KBM-7 (cell line): ENCODE measurements at regions not wholly inside any gene's neighbourhood (a gene's known extent, or its start where the extent isn't known, plus 50 kb on each side); places are given as distances from the start of the nearest gene placed in this dataset.
"Not testable (repeated sequence)": the region's sequence is repeated elsewhere in the genome, so short reads cannot be mapped to it uniquely, and the experiment has no call there.

ENCODE experiments used
- DNase-seq: peaks from one replicate; pipeline ENCODE4 v3.0.0-alpha.2; 2015
- in situ Hi-C: fragments of 300-500 bp; cut with MboI; formaldehyde crosslinking; loops from 2 replicates; pipeline ENCODE4 v1.14.3; 2020; ENCODE audit warnings: low sequenced_read_pairs, low pct_unique_long_range_greater_than_20kb, mixed read lengths

- in situ Hi-C loops: no loop called here
- DNase-seq: no peak
Measured at GRCh38 chr12:19620222-19620621, 180.9 kb downstream of the AEBP2 start.

- no peak for DNase-seq
- in situ Hi-C loops: no loop called here
Measured at GRCh38 chr12:19623751-19624399, 184.6 kb downstream of the AEBP2 start.

GRCh38 chr12:19624491-19624890, 185.2 kb downstream of the AEBP2 start:
- DNase-seq: no peak
- in situ Hi-C loops: no loop called here

- in situ Hi-C loops, DNase-seq: not testable (repeated sequence)
Measured at GRCh38 chr12:19625551-19625950, 186.3 kb downstream of the AEBP2 start.

GRCh38 chr12:19627719-19628118, 188.4 kb downstream of the AEBP2 start:
- in situ Hi-C loops: no loop called here
- DNase-seq: no peak

- DNase-seq: no peak
- in situ Hi-C loops: no loop called here
Measured at GRCh38 chr12:19630536-19630935, 191.2 kb downstream of the AEBP2 start.

- in situ Hi-C loops: no loop called here
- no peak for DNase-seq
Measured at GRCh38 chr12:19633194-19633593, 193.9 kb downstream of the AEBP2 start.

GRCh38 chr12:19633641-19634040, 194.3 kb downstream of the AEBP2 start:
- DNase-seq: no peak
- in situ Hi-C loops: no loop called here

- DNase-seq: no peak
Measured at GRCh38 chr12:19639781-19640415, 200.6 kb downstream of the AEBP2 start.

GRCh38 chr12:19641235-19642080, 202.2 kb downstream of the AEBP2 start:
- in situ Hi-C loops: no loop called here
- DNase-seq: no peak

More at GRCh38 chr12:19639781-19640415, 200.6 kb downstream of the AEBP2 start:
- in situ Hi-C loops: no loop called here

GRCh38 chr12:19642345-19642744, 203.1 kb downstream of the AEBP2 start:
- peak; percentile 54 for DNase-seq
- in situ Hi-C loops: no loop called here

GRCh38 chr12:19643635-19644034, 204.3 kb downstream of the AEBP2 start:
- DNase-seq: peak; percentile 37

GRCh38 chr12:19644571-19644970, 205.3 kb downstream of the AEBP2 start:
- in situ Hi-C loops: no loop called here
- no peak for DNase-seq

More at GRCh38 chr12:19643635-19644034, 204.3 kb downstream of the AEBP2 start:
- in situ Hi-C loops: no loop called here

GRCh38 chr12:19645823-19646222, 206.5 kb downstream of the AEBP2 start:
- no peak for DNase-seq
- in situ Hi-C loops: no loop called here

GRCh38 chr12:19646599-19646998, 207.3 kb downstream of the AEBP2 start:
- in situ Hi-C loops: no loop called here
- DNase-seq: no peak

- in situ Hi-C loops: no loop called here
- DNase-seq: peak; percentile 90
Measured at GRCh38 chr12:19647806-19648556, 208.7 kb downstream of the AEBP2 start.

GRCh38 chr12:19648591-19648990, 209.3 kb downstream of the AEBP2 start:
- DNase-seq: no peak
- in situ Hi-C loops: no loop called here

GRCh38 chr12:19652386-19652785, 213.1 kb downstream of the AEBP2 start:
- in situ Hi-C loops: no loop called here
- no peak for DNase-seq

- in situ Hi-C loops: no loop called here
- DNase-seq: no peak
Measured at GRCh38 chr12:19654650-19655376, 215.5 kb downstream of the AEBP2 start.
